DOHH2 (cell line): ENCODE measurements at regions not wholly inside any gene's neighbourhood (a gene's known extent, or its start where the extent isn't known, plus 50 kb on each side); places are given as distances from the start of the nearest gene placed in this dataset.

Source experiments
- H3F3A ChIP-seq: fragments of 200-600 bp; sonication (generic), shearing (Covaris generic); 2 replicates; pipeline ENCODE4 v1.6.0; 2016; ENCODE audit warnings: antibody characterized with exemption, mild to moderate bottlenecking; ENCODE audit not compliant: control insufficient read depth, insufficient read depth
- H3K27ac ChIP-seq: fragments of 200-600 bp; sonication (generic); 2 replicates; pipeline ENCODE4 v1.5.1; 2014; ENCODE audit warnings: low read depth, mild to moderate bottlenecking, low read length, moderate library complexity
- H3K27me3 ChIP-seq: fragments of 200-600 bp; sonication (generic); 2 replicates; pipeline ENCODE4 v1.6.1; 2014; ENCODE audit warnings: mild to moderate bottlenecking, low read length, mixed read lengths; ENCODE audit not compliant: control insufficient read depth
- H3K36me3 ChIP-seq: fragments of 200-600 bp; sonication (generic); 2 replicates; pipeline ENCODE4 v1.6.1; 2014; ENCODE audit warnings: mild to moderate bottlenecking, low read length, moderate library complexity, mixed read lengths; ENCODE audit not compliant: control insufficient read depth
- H3K4me1 ChIP-seq: fragments of 200-600 bp; sonication (generic); 2 replicates; pipeline ENCODE4 v1.6.1; 2014; ENCODE audit warnings: mild to moderate bottlenecking, low read length, mixed read lengths; ENCODE audit not compliant: control insufficient read depth
- H3K4me2 ChIP-seq: fragments of 200-600 bp; sonication (generic); 2 replicates; pipeline ENCODE4 v1.6.0; 2014; ENCODE audit warnings: mild to moderate bottlenecking, low read length, moderate library complexity
- H3K4me3 ChIP-seq: fragments of 200-600 bp; sonication (generic); 2 replicates; pipeline ENCODE4 v1.5.1; 2014; ENCODE audit warnings: mild to moderate bottlenecking, low read length, mixed read lengths
- H3K79me2 ChIP-seq: fragments of 200-600 bp; sonication (generic); 2 replicates; pipeline ENCODE4 v1.6.1; 2014; ENCODE audit warnings: mild to moderate bottlenecking, low read length, mixed read lengths; ENCODE audit not compliant: control insufficient read depth
- H3K9me2 ChIP-seq: fragments of 200-600 bp; sonication (generic); replicated peaks from 2 replicates; pipeline ENCODE4 v1.6.1; 2014; ENCODE audit warnings: mild to moderate bottlenecking, low read length, mixed read lengths; ENCODE audit not compliant: control insufficient read depth
- H3K9me3 ChIP-seq: fragments of 200-600 bp; sonication (generic); 2 replicates; pipeline ENCODE4 v1.6.1; 2014; ENCODE audit warnings: antibody characterized with exemption, low read length, mixed read lengths; ENCODE audit not compliant: control insufficient read depth, insufficient read depth
- H4K20me1 ChIP-seq: fragments of 200-600 bp; sonication (generic); 2 replicates; pipeline ENCODE4 v1.6.0; 2014; ENCODE audit warnings: low read depth, mild to moderate bottlenecking, antibody characterized with exemption, low read length, moderate library complexity; ENCODE audit not compliant: control insufficient read depth, insufficient read depth
- CTCF ChIP-seq: fragments of 200-600 bp; sonication (generic); IDR thresholded peaks from one replicate; pipeline ENCODE4 v1.5.1; 2014; ENCODE audit warnings: antibody characterized with exemption, mild to moderate bottlenecking, low read depth, low read length; ENCODE audit not compliant: poor library complexity, severe bottlenecking
- EZH2phosphoT487 ChIP-seq: fragments of 200-600 bp; sonication (generic); IDR thresholded peaks from 2 replicates; pipeline ENCODE4 v1.6.1; 2017; ENCODE audit warnings: borderline replicate concordance, mild to moderate bottlenecking, antibody characterized with exemption, low read length, moderate library complexity, mixed read lengths

GRCh38 chr13:80787604-80788003 lies 446.7 kb upstream of the SPRY2 start:
- Histone ChIP-seq H3K27ac (no peak overlapping the region), H3K4me1 (no peaks in the 10 kb centered on the region), H3K36me3 (no peaks in the 10 kb centered on the region), H3K79me2 (no peaks in the 10 kb centered on the region), H4K20me1 (no peaks in the 10 kb centered on the region), H3K27me3 (no peaks in the 10 kb centered on the region), H3K4me3 (no peak overlapping the region), H3F3A (no peaks in the 10 kb centered on the region), H3K4me2 (no peak overlapping the region), H3K9me3 (no peaks in the 10 kb centered on the region), H3K9me2 (no peaks in the 10 kb centered on the region)
- no peak for TF ChIP-seq EZH2phosphoT487
- no peak for TF ChIP-seq CTCF

- no peaks in the 10 kb centered on the region for H3F3A ChIP-seq
- H3K4me1 ChIP-seq = no peaks in the 10 kb centered on the region
Observed at GRCh38 chr13:80783926-80784565, 443.1 kb upstream of the SPRY2 start.

GRCh38 chr13:80782441-80782840 lies 441.5 kb upstream of the SPRY2 start:
- no peaks in the 10 kb centered on the region for H4K20me1 ChIP-seq
- no peaks in the 10 kb centered on the region for H3K79me2 ChIP-seq
- no peak overlapping the region for H3K27ac ChIP-seq
- no peak overlapping the region for H3K4me3 ChIP-seq
- no peak overlapping the region for H3K4me2 ChIP-seq
- H3K4me1 ChIP-seq = no peaks in the 10 kb centered on the region
- no peaks in the 10 kb centered on the region for H3K27me3 ChIP-seq
- no peaks in the 10 kb centered on the region for H3F3A ChIP-seq
- H3K9me3 ChIP-seq = no peaks in the 10 kb centered on the region
- no peaks in the 10 kb centered on the region for H3K36me3 ChIP-seq
- TF ChIP-seq EZH2phosphoT487 = no peak
- no peak for TF ChIP-seq CTCF
- H3K9me2 ChIP-seq = no peaks in the 10 kb centered on the region

More at GRCh38 chr13:80783926-80784565, 443.1 kb upstream of the SPRY2 start:
- Histone ChIP-seq H4K20me1 (no peaks in the 10 kb centered on the region), H3K9me3 (no peaks in the 10 kb centered on the region), H3K4me3 (no peak overlapping the region), H3K79me2 (no peaks in the 10 kb centered on the region), H3K9me2 (no peaks in the 10 kb centered on the region), H3K27me3 (no peaks in the 10 kb centered on the region), H3K27ac (no peak overlapping the region), H3K4me2 (no peak overlapping the region), H3K36me3 (no peaks in the 10 kb centered on the region)
- TF ChIP-seq CTCF (no peak), EZH2phosphoT487 (no peak)
